ENCODE measurements at regions not wholly inside any gene's neighbourhood (a gene's known extent, or its start where the extent isn't known, plus 50 kb on each side); places are given as distances from the start of the nearest gene placed in this dataset.

DNA sequence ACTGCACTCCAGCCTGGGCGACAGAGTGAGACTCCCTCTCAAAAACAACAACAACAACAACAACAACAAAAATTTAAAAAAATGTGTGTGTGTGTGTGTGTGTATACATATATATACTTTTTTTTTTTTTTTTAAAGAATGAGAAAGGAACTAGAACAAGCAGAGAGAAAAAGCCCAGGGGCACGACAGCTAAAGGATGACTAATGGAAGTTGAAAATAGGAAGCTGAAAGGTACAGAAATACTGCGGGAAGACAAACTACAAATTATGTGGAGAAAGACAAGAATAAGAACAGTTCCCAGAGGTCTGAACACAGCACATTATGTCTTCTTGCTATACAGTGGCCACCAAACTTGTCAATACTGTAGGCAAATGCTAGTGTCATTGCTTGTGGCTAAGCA is 141.9 kb upstream of the PRSS1 start:
- TF ChIP-seq, protein P1, sequence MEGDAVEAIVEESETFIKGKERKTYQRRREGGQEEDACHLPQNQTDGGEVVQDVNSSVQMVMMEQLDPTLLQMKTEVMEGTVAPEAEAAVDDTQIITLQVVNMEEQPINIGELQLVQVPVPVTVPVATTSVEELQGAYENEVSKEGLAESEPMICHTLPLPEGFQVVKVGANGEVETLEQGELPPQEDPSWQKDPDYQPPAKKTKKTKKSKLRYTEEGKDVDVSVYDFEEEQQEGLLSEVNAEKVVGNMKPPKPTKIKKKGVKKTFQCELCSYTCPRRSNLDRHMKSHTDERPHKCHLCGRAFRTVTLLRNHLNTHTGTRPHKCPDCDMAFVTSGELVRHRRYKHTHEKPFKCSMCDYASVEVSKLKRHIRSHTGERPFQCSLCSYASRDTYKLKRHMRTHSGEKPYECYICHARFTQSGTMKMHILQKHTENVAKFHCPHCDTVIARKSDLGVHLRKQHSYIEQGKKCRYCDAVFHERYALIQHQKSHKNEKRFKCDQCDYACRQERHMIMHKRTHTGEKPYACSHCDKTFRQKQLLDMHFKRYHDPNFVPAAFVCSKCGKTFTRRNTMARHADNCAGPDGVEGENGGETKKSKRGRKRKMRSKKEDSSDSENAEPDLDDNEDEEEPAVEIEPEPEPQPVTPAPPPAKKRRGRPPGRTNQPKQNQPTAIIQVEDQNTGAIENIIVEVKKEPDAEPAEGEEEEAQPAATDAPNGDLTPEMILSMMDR (IDR thresholded peaks at IDR 0.05), result no peak
- TF ChIP-seq POLR2A (IDR thresholded peaks at IDR 0.05) (no peak), POLR2AphosphoS5 (IDR thresholded peaks at IDR 0.05) (no peak)

All from upper lobe of left lung (tissue), 4 donors.